GM21528 (cell line): ENCODE measurements at regions not wholly inside any gene's neighbourhood (a gene's known extent, or its start where the extent isn't known, plus 50 kb on each side); places are given as distances from the start of the nearest gene placed in this dataset.

Source experiments
- ATAC-seq: cut with Tn5 transposase; IDR thresholded peaks from one replicate; pipeline ENCODE4 v1.9.1; 2021; ENCODE audit warnings: mild to moderate bottlenecking, moderate library complexity; ENCODE audit not compliant: unreplicated experiment, low FRiP score

- ATAC-seq, result no peak
Observed at GRCh38 chr10:128811511-128811910, 655.5 kb upstream of the MGMT start.

- no peak for ATAC-seq
Observed at GRCh38 chr10:128812000-128812399, 655.0 kb upstream of the MGMT start.

GRCh38 chr10:128813574-128813973 is 653.5 kb upstream of the MGMT start:
- ATAC-seq, result no peak

DNA sequence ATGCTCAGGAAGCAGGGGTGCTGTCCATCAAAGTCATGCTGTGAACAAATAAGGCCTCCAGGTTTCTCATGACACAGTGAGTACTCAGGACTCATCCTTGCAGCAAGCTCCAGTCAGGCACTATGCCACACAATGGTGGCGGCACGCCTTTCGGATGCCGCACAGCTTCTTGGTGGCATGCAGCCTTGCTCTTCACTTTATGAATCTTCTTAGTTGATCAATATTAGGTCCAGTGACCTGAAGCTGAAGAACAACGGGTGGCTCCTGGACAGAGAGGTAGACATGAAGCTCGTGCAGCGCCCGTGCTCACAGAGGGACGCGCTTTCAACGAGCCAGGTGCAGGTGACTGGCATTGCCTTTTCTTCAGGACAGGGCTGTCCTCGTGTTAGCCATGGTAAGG is 653.0 kb upstream of the MGMT start:
- no peak for ATAC-seq

GRCh38 chr10:128814782-128815181 is 652.3 kb upstream of the MGMT start:
- ATAC-seq, result no peak

- ATAC-seq, result no peak
Observed at GRCh38 chr10:128816726-128817125, 650.3 kb upstream of the MGMT start.

GRCh38 chr10:128817636-128818035 is 649.4 kb upstream of the MGMT start:
- ATAC-seq, result no peak

- ATAC-seq, result no peak
Observed at GRCh38 chr10:128820663-128821062, 646.4 kb upstream of the MGMT start.

DNA sequence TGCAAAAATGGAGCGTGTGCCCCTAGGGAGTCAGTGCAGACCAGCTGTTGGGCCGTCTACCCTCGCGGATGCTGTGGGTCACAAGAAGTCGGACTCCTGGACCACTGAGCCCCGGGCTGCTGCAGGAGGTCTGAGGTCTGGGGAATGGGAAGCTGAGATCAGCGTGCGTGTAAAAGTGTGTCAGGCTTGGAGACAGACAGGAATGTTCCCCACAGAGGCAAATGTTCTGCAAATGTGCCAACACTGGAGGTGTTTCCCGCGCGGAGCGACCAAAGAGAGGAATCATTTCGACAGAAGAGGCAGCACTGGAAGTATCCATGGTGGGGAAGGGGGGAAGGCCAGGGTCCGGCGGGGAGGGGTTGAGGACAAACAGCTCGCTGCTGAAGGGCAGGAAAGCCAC is 643.8 kb upstream of the MGMT start:
- no peak for ATAC-seq

DNA sequence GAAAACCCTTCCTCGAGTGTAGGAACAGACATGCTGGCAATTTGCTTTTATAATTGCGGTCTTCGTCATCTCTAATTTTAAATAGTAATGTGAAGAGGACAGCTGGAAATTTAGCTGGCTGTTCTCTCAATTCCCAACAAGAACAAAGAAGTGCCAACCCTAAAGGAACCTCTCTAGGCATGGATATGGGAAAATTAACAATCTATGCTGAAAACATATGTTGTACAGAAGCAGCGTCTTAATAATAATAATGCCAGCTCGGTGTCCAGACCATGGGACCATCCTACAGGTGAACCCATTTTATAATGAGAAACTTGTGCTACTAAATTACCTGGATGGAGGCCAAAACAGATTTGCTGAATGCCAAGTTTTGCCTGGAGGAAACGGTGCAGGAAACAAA is 641.4 kb upstream of the MGMT start:
- ATAC-seq, result no peak

GRCh38 chr10:128833671-128834070 is 633.4 kb upstream of the MGMT start:
- ATAC-seq, result no peak

GRCh38 chr10:128835361-128835760 is 631.7 kb upstream of the MGMT start:
- no peak for ATAC-seq

- ATAC-seq, result no peak
Observed at GRCh38 chr10:128837478-128837877, 629.6 kb upstream of the MGMT start.

GRCh38 chr10:128839134-128839533 is 627.9 kb upstream of the MGMT start:
- no peak for ATAC-seq

GRCh38 chr10:128839701-128840100 is 627.3 kb upstream of the MGMT start:
- no peak for ATAC-seq

DNA sequence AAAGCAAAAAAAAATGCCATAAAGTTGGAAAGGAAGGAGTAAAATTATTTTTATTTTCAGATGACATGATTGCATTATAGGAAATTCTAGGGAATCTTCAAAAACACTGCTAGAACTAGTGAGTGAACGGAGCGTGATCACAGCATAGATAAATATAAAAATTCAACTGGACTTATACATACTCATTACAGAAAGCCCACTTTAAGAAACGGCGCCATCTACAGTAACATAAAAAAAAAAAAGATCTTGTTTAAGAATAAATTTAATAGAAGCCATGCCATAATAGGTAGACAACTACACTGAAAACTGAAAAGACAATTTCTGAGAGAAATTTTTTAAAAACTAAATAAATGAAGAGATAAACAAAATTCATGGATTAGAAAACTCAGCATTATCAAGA is 623.1 kb upstream of the MGMT start:
- ATAC-seq, result no peak

DNA sequence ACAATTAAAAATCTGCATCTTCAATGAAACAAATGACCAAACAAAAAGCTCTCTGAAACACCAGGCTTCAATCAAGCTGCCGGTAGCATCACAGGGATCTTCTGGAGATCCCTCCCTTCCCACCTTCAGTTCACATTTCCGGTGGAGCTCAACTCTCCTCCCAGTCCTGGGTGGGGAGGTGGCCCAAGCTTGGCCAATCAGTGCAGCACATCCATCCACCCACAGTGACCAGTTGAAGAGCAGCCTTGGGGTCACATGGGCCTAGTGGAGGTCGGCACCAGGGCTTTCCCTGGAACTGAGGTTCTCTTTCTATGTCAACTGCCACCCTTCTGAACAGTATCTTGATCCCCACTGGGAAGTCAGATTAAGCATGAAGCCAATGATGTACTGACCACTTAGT is 620.1 kb upstream of the MGMT start:
- ATAC-seq, result no peak

- no peak for ATAC-seq
Observed at GRCh38 chr10:128848810-128849209, 618.2 kb upstream of the MGMT start.

GRCh38 chr10:128850647-128851046 is 616.4 kb upstream of the MGMT start:
- ATAC-seq, result no peak

DNA sequence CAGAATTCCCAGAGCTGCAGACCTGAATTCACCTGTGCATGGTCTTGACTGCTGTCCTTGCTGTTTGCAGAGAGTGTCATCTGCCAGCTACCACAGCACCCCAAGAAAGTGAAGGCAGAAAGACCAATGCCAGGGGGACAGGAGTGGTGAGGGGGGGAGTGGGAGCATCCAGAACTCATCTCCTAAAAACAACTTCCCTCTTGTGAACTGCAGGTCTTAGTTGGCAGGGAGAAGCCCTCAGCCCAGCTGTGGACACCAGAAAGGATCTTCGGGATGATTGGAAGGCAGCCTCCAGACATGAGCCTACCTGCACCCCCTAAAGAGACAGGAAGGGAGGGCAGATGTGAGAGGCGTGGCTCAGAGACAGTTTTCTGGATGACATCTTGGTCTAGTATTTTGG is 615.8 kb upstream of the MGMT start:
- no peak for ATAC-seq

GRCh38 chr10:128851726-128852125 is 615.3 kb upstream of the MGMT start:
- ATAC-seq, result no peak

DNA sequence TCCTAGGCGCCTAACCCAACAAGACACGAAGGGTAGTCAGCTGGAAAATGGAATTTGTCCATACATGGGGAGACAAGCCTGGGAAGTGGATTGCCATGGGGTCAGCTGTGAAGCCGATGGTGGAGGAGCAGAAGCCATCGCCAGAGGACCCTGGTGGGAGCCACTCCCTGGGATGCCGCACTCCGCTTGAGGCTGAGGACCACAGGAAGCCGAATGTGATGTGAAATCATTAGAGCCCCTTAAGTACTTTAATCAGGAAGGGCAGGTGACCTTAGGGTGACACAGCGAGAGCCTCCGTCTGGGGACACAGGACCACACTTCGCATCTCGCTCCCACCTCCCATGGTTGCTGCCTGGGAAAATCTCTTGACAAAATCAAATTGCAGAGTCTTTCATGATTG is 614.6 kb upstream of the MGMT start:
- no peak for ATAC-seq

DNA sequence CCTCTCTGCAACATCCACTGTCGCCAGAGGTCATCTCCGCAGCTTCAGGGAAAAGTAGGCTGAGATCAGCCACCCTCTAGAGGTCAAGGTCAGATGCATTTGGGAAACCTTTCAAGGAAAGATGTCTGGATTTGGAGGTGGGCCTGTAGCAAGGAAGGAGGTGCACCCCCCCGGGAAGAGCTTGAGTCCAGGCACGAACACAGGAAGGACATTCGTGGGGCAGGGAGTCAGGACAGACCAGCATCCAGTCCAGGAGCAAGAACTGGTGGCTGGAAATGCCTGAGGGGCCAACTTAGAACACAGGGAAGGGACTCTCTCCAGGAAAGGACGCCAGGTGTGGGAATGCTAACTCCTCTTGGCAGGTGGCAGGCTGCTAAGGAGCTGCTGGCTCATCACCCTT is 614.1 kb upstream of the MGMT start:
- ATAC-seq, result no peak

DNA sequence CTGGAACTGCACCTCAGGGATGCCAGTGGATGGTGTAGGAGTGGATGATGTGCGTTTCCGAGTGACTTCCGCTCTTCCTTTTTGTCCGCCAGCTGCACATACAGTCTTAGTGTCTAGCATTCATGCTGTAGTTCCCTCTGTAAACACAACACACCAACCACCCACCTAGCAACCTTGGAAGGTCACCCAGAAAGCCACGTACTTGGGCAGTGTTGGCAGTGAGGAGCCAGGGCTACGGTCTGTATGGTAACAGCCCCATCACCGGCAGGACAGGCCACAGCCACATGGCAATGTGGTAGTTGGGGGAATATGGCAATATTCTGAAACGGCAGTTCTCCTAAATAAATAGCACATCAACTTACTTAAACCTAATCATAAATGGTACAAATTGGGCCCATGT is 613.5 kb upstream of the MGMT start:
- ATAC-seq, result no peak
